WTC11 (cell line): ENCODE measurements at regions not wholly inside any gene's neighbourhood (a gene's known extent, or its start where the extent isn't known, plus 50 kb on each side); places are given as distances from the start of the nearest gene placed in this dataset.

Experiments
- ATAC-seq: fragments of 200-7000 bp; cut with Tn5 transposase; 2 replicates; pipeline ENCODE4 v1.10.0; 2021; ENCODE audit warnings: mild to moderate bottlenecking, moderate library complexity
- CTCF ChIA-PET: fragments of 300-600 bp; sonication (Branson Sonifier 250); formaldehyde crosslinking; loops from one replicate; lab custom pipeline; 2021; ENCODE audit warnings: antibody characterized with exemption; lab: Charles Lee
- POLR2A ChIA-PET: fragments of 350-600 bp; sonication (Branson Sonifier 250); formaldehyde crosslinking; loops from one replicate; lab custom pipeline; 2021; ENCODE audit warnings: antibody characterized with exemption; lab: Charles Lee
- DNase-seq: peaks from one replicate; pipeline ENCODE4 v3.0.0; 2021; ENCODE audit warnings: low spot score
- H3K27ac Mint-ChIP-seq: 2 replicates; pipeline ENCODE4 v1.8.0; 2021; ENCODE audit warnings: mixed read lengths
- H3K27me3 Mint-ChIP-seq: 2 replicates; pipeline ENCODE4 v1.8.0; 2021; ENCODE audit warnings: low read depth, mild to moderate bottlenecking, moderate library complexity, mixed read lengths
- H3K36me3 Mint-ChIP-seq: 2 replicates; pipeline ENCODE4 v1.8.0; 2021; ENCODE audit warnings: mixed read lengths
- H3K4me1 Mint-ChIP-seq: 2 replicates; pipeline ENCODE4 v1.8.0; 2022; ENCODE audit warnings: mixed read lengths
- H3K4me3 Mint-ChIP-seq: 2 replicates; pipeline ENCODE4 v1.8.0; 2021; ENCODE audit warnings: mild to moderate bottlenecking, moderate library complexity, mixed read lengths
- H3K9me3 Mint-ChIP-seq: 2 replicates; pipeline ENCODE4 v1.8.0; 2021; ENCODE audit warnings: mixed read lengths
- ESRRA ChIP-seq: sonication (generic); formaldehyde crosslinking; IDR thresholded peaks from 2 replicates; pipeline ENCODE4 v1.8.1; 2022; ENCODE audit warnings: mild to moderate bottlenecking, missing genetic modification reagents, borderline replicate concordance
- MYBL2 ChIP-seq: sonication (generic); formaldehyde crosslinking; IDR thresholded peaks from 2 replicates; pipeline ENCODE4 v1.8.1; 2023; ENCODE audit warnings: mild to moderate bottlenecking, moderate library complexity, missing genetic modification reagents
- NFATC4 ChIP-seq: fragments of 250-450 bp; sonication (Bioruptor Pico); IDR thresholded peaks from 2 replicates; pipeline ENCODE4 v1.9.0; 2021; ENCODE audit warnings: mild to moderate bottlenecking
- NFYB ChIP-seq: sonication (generic); formaldehyde crosslinking; conservative IDR thresholded peaks from 2 replicates; pipeline ENCODE4 v1.8.0; 2022; ENCODE audit warnings: low read depth, missing genetic modification reagents
- NR1H2 ChIP-seq: sonication (generic); formaldehyde crosslinking; IDR thresholded peaks from 2 replicates; pipeline ENCODE4 v1.9.0; 2021; ENCODE audit warnings: mild to moderate bottlenecking, moderate library complexity, missing genetic modification reagents
- SP1 ChIP-seq: sonication (generic); formaldehyde crosslinking; conservative IDR thresholded peaks from 2 replicates; pipeline ENCODE4 v1.8.1; 2022; ENCODE audit warnings: missing genetic modification reagents
- ZNF138 ChIP-seq: sonication (generic); formaldehyde crosslinking; conservative IDR thresholded peaks from 2 replicates; pipeline ENCODE4 v1.8.1; 2022; ENCODE audit warnings: mild to moderate bottlenecking, moderate library complexity, missing genetic modification reagents
- TF ChIP-seq, protein P1 (sequence below): sonication (generic); formaldehyde crosslinking; IDR thresholded peaks from 2 replicates; pipeline ENCODE4 v1.8.1; 2023; ENCODE audit warnings: mild to moderate bottlenecking, moderate library complexity, missing genetic modification reagents
- TF ChIP-seq, protein P2 (sequence below): sonication (generic); formaldehyde crosslinking; IDR thresholded peaks from 2 replicates; pipeline ENCODE4 v1.8.0; 2022; ENCODE audit warnings: missing genetic modification reagents
- TF ChIP-seq, protein P3 (sequence below): sonication (generic); formaldehyde crosslinking; IDR thresholded peaks from 2 replicates; pipeline ENCODE4 v1.8.1; 2023; ENCODE audit warnings: mild to moderate bottlenecking, missing genetic modification reagents, borderline replicate concordance
- TF ChIP-seq, protein P4 (sequence below): sonication (generic); formaldehyde crosslinking; IDR thresholded peaks from 2 replicates; pipeline ENCODE4 v1.8.1; 2022; ENCODE audit warnings: low read depth, missing genetic modification reagents, borderline replicate concordance
- TF ChIP-seq, protein P5 (sequence below): sonication (generic); formaldehyde crosslinking; IDR thresholded peaks from 2 replicates; pipeline ENCODE4 v1.8.1; 2023; ENCODE audit warnings: mild to moderate bottlenecking, missing genetic modification reagents, moderate library complexity
- TF ChIP-seq, protein P6 (sequence below): fragments of 250-450 bp; sonication (Bioruptor Pico); IDR thresholded peaks from 2 replicates; pipeline ENCODE4 v1.9.0; 2021; ENCODE audit warnings: moderate library complexity, mild to moderate bottlenecking, inconsistent platforms, borderline replicate concordance
- TF ChIP-seq, protein P7 (sequence below): sonication (generic); formaldehyde crosslinking; conservative IDR thresholded peaks from 2 replicates; pipeline ENCODE4 v1.8.1; 2022; ENCODE audit warnings: mild to moderate bottlenecking, missing genetic modification reagents
- TF ChIP-seq, protein P8 (sequence below): fragments of 250-450 bp; sonication (Bioruptor Pico); IDR thresholded peaks from 2 replicates; pipeline ENCODE4 v1.9.0; 2021; ENCODE audit warnings: mild to moderate bottlenecking

DNA sequence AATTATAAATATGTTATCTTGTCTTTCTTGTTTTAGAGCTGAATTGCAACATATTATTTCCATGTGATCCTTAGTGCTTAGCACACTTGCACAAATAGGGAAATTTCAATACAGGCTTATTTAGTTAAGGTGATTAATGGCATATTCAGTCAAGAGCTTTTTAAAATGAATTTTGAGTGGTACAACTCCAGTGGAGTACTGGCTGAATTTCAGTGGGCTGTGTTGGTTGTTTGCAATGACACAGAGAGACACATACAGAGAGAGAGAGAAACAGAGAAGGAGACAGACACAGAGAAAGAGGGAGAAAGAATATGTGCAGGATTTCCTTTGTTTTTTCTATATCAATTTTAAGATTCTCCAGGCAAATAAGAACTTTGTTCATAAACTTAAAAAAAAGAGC lies 766.9 kb downstream of the DNAJB9 start (continued):
- TF ChIP-seq, protein P1, sequence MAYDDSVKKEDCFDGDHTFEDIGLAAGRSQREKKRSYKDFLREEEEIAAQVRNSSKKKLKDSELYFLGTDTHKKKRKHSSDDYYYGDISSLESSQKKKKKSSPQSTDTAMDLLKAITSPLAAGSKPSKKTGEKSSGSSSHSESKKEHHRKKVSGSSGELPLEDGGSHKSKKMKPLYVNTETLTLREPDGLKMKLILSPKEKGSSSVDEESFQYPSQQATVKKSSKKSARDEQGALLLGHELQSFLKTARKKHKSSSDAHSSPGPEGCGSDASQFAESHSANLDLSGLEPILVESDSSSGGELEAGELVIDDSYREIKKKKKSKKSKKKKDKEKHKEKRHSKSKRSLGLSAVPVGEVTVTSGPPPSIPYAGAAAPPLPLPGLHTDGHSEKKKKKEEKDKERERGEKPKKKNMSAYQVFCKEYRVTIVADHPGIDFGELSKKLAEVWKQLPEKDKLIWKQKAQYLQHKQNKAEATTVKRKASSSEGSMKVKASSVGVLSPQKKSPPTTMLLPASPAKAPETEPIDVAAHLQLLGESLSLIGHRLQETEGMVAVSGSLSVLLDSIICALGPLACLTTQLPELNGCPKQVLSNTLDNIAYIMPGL (CRISPR knock-in tag): no peak
- no peak for TF ChIP-seq NR1H2
- TF ChIP-seq, protein P2, sequence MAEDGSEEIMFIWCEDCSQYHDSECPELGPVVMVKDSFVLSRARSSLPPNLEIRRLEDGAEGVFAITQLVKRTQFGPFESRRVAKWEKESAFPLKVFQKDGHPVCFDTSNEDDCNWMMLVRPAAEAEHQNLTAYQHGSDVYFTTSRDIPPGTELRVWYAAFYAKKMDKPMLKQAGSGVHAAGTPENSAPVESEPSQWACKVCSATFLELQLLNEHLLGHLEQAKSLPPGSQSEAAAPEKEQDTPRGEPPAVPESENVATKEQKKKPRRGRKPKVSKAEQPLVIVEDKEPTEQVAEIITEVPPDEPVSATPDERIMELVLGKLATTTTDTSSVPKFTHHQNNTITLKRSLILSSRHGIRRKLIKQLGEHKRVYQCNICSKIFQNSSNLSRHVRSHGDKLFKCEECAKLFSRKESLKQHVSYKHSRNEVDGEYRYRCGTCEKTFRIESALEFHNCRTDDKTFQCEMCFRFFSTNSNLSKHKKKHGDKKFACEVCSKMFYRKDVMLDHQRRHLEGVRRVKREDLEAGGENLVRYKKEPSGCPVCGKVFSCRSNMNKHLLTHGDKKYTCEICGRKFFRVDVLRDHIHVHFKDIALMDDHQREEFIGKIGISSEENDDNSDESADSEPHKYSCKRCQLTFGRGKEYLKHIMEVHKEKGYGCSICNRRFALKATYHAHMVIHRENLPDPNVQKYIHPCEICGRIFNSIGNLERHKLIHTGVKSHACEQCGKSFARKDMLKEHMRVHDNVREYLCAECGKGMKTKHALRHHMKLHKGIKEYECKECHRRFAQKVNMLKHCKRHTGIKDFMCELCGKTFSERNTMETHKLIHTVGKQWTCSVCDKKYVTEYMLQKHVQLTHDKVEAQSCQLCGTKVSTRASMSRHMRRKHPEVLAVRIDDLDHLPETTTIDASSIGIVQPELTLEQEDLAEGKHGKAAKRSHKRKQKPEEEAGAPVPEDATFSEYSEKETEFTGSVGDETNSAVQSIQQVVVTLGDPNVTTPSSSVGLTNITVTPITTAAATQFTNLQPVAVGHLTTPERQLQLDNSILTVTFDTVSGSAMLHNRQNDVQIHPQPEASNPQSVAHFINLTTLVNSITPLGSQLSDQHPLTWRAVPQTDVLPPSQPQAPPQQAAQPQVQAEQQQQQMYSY (CRISPR knock-in tag): no peak
- TF ChIP-seq, all 79 proteins: peak for 0

DNA sequence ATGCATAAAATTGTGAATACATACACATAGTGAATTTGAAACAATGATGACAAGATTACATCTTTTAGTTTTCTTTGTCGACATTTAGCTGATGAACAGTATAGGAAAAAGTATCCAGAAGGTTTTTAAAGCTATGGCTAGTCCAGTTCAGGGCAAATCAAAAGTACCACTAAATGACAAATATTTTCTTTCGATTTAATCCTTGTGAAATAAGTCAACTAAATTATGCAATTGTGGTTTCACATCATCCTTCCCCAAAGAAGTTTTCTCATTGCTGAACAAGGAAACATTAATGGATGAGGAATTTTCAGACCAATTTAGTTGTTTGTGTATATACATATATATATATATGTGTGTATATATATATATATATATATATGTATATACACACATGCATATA lies 774.0 kb downstream of the DNAJB9 start:
- Mint-ChIP-seq H3K9me3 (no peaks in the 10 kb centered on the region), H3K4me3 (no peak overlapping the region), H3K4me1 (0 out of 2 replicates have a peak, but pooled peaks cover 4% of the 10 kb centered on the region), H3K36me3 (no peaks in the 10 kb centered on the region), H3K27me3 (no peaks in the 10 kb centered on the region), H3K27ac (no peak overlapping the region)
- POLR2A ChIA-PET: no interaction called here
- CTCF ChIA-PET: no interaction called here
- TF ChIP-seq, protein P3, sequence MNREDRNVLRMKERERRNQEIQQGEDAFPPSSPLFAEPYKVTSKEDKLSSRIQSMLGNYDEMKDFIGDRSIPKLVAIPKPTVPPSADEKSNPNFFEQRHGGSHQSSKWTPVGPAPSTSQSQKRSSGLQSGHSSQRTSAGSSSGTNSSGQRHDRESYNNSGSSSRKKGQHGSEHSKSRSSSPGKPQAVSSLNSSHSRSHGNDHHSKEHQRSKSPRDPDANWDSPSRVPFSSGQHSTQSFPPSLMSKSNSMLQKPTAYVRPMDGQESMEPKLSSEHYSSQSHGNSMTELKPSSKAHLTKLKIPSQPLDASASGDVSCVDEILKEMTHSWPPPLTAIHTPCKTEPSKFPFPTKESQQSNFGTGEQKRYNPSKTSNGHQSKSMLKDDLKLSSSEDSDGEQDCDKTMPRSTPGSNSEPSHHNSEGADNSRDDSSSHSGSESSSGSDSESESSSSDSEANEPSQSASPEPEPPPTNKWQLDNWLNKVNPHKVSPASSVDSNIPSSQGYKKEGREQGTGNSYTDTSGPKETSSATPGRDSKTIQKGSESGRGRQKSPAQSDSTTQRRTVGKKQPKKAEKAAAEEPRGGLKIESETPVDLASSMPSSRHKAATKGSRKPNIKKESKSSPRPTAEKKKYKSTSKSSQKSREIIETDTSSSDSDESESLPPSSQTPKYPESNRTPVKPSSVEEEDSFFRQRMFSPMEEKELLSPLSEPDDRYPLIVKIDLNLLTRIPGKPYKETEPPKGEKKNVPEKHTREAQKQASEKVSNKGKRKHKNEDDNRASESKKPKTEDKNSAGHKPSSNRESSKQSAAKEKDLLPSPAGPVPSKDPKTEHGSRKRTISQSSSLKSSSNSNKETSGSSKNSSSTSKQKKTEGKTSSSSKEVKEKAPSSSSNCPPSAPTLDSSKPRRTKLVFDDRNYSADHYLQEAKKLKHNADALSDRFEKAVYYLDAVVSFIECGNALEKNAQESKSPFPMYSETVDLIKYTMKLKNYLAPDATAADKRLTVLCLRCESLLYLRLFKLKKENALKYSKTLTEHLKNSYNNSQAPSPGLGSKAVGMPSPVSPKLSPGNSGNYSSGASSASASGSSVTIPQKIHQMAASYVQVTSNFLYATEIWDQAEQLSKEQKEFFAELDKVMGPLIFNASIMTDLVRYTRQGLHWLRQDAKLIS (CRISPR knock-in tag): no peak
- no peak for TF ChIP-seq ZNF138 (CRISPR knock-in tag)
- ATAC-seq (no peak), DNase-seq (no peak)

DNA sequence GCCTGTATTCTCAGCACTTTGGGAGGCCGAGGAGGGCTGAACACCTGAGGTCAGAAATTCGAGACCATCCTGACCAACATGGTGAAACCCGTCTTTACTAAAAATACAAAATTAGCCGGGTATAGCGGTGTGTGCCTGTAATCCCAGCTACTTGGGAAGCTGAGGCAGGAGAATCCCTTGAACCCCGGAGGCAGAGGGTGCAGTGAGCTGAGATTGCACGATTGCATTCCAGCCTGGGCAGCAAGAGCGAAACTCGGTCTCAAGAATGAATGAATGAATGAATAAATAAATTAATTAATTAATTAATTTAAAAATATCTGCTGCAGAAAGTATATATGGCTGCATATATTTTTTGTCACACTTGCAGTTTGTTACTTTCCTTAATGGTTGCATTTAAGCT lies 781.8 kb downstream of the DNAJB9 start:
- ATAC-seq (no peak), DNase-seq (no peak)
- ChIA-PET POLR2A (no interaction called here), CTCF (no interaction called here)
- Mint-ChIP-seq H3K27ac (no peak overlapping the region), H3K4me1 (no peaks in the 10 kb centered on the region), H3K9me3 (no peaks in the 10 kb centered on the region), H3K36me3 (no peaks in the 10 kb centered on the region), H3K27me3 (no peaks in the 10 kb centered on the region), H3K4me3 (no peak overlapping the region)
- TF ChIP-seq NFYB (no peak), SP1 (no peak), NFATC4 (CRISPR knock-in tag) (no peak), ESRRA (no peak), MYBL2 (CRISPR knock-in tag) (no peak)
- TF ChIP-seq, protein P4, sequence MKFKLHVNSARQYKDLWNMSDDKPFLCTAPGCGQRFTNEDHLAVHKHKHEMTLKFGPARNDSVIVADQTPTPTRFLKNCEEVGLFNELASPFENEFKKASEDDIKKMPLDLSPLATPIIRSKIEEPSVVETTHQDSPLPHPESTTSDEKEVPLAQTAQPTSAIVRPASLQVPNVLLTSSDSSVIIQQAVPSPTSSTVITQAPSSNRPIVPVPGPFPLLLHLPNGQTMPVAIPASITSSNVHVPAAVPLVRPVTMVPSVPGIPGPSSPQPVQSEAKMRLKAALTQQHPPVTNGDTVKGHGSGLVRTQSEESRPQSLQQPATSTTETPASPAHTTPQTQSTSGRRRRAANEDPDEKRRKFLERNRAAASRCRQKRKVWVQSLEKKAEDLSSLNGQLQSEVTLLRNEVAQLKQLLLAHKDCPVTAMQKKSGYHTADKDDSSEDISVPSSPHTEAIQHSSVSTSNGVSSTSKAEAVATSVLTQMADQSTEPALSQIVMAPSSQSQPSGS (CRISPR knock-in tag): no peak
- TF ChIP-seq, protein P5, sequence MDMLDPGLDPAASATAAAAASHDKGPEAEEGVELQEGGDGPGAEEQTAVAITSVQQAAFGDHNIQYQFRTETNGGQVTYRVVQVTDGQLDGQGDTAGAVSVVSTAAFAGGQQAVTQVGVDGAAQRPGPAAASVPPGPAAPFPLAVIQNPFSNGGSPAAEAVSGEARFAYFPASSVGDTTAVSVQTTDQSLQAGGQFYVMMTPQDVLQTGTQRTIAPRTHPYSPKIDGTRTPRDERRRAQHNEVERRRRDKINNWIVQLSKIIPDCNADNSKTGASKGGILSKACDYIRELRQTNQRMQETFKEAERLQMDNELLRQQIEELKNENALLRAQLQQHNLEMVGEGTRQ (CRISPR knock-in tag): no peak
- TF ChIP-seq, protein P6, sequence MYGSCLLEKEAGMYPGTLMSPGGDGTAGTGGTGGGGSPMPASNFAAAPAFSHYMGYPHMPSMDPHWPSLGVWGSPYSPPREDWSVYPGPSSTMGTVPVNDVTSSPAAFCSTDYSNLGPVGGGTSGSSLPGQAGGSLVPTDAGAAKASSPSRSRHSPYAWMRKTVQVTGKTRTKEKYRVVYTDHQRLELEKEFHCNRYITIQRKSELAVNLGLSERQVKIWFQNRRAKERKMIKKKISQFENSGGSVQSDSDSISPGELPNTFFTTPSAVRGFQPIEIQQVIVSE (CRISPR knock-in tag): no peak
- TF ChIP-seq, protein P7, sequence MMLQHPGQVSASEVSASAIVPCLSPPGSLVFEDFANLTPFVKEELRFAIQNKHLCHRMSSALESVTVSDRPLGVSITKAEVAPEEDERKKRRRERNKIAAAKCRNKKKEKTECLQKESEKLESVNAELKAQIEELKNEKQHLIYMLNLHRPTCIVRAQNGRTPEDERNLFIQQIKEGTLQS (CRISPR knock-in tag): no peak
- TF ChIP-seq, protein P8, sequence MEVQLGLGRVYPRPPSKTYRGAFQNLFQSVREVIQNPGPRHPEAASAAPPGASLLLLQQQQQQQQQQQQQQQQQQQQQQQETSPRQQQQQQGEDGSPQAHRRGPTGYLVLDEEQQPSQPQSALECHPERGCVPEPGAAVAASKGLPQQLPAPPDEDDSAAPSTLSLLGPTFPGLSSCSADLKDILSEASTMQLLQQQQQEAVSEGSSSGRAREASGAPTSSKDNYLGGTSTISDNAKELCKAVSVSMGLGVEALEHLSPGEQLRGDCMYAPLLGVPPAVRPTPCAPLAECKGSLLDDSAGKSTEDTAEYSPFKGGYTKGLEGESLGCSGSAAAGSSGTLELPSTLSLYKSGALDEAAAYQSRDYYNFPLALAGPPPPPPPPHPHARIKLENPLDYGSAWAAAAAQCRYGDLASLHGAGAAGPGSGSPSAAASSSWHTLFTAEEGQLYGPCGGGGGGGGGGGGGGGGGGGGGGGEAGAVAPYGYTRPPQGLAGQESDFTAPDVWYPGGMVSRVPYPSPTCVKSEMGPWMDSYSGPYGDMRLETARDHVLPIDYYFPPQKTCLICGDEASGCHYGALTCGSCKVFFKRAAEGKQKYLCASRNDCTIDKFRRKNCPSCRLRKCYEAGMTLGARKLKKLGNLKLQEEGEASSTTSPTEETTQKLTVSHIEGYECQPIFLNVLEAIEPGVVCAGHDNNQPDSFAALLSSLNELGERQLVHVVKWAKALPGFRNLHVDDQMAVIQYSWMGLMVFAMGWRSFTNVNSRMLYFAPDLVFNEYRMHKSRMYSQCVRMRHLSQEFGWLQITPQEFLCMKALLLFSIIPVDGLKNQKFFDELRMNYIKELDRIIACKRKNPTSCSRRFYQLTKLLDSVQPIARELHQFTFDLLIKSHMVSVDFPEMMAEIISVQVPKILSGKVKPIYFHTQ (CRISPR knock-in tag): no peak
